Stimulated activated CD4-positive, alpha-beta T cell treated with anti-CD3 and anti-CD28 coated beads, Interleukin-12 subunit alpha, Interleukin-12 subunit beta, amount 100 ng/mL, for 24 hours (primary cell): ENCODE measurements at regions not wholly inside any gene's neighbourhood (a gene's known extent, or its start where the extent isn't known, plus 50 kb on each side); places are given as distances from the start of the nearest gene placed in this dataset.

ENCODE experiments used
- DNase-seq, 2 experiments: peaks; one replicate each; pipeline ENCODE4 v3.0.0-alpha.2; 2020; ENCODE audit warnings: low read depth in 2 of 2

GRCh38 chr22:25350551-25350971, 131.1 kb downstream of the CRYBB2 start:
- no peak for DNase-seq

- DNase-seq = no peak
These were observed 132.3 kb downstream of the CRYBB2 start for GRCh38 chr22:25351631-25352293.

- no peak for DNase-seq
These were observed 132.8 kb downstream of the CRYBB2 start for GRCh38 chr22:25352294-25352680.

GRCh38 chr22:25353516-25354445, 134.3 kb downstream of the CRYBB2 start:
- no peak for DNase-seq

GRCh38 chr22:25354456-25354855, 135.0 kb downstream of the CRYBB2 start:
- DNase-seq = no peak

GRCh38 chr22:25357132-25357455, 137.7 kb downstream of the CRYBB2 start:
- no peak for DNase-seq

- DNase-seq = no peak
These were observed 138.4 kb downstream of the CRYBB2 start for GRCh38 chr22:25357606-25358420.

- DNase-seq = no peak
These were observed 139.2 kb downstream of the CRYBB2 start for GRCh38 chr22:25358421-25359170.

GRCh38 chr22:25359601-25360261, 140.3 kb downstream of the CRYBB2 start:
- no peak for DNase-seq

GRCh38 chr22:25360411-25360810, 141.0 kb downstream of the CRYBB2 start:
- no peak for DNase-seq

GRCh38 chr22:25360891-25361645, 141.6 kb downstream of the CRYBB2 start:
- no peak for DNase-seq

- DNase-seq = no peak
These were observed 142.4 kb downstream of the CRYBB2 start for GRCh38 chr22:25361899-25362214.

- peak; percentile 40 to 74 for DNase-seq
These were observed 142.9 kb downstream of the CRYBB2 start for GRCh38 chr22:25362215-25362882.

GRCh38 chr22:25362883-25363240, 143.4 kb downstream of the CRYBB2 start:
- DNase-seq = no peak

GRCh38 chr22:25363474-25363873, 144.0 kb downstream of the CRYBB2 start:
- no peak for DNase-seq

- DNase-seq = no peak
These were observed 144.8 kb downstream of the CRYBB2 start for GRCh38 chr22:25364281-25364680.

- no peak for DNase-seq
These were observed 145.3 kb downstream of the CRYBB2 start for GRCh38 chr22:25364736-25365241.

GRCh38 chr22:25365491-25366261, 146.2 kb downstream of the CRYBB2 start:
- no peak for DNase-seq

- DNase-seq = no peak
These were observed 147.0 kb downstream of the CRYBB2 start for GRCh38 chr22:25366408-25366807.
